HFFc6 (cell line): ENCODE measurements at regions not wholly inside any gene's neighbourhood (a gene's known extent, or its start where the extent isn't known, plus 50 kb on each side); places are given as distances from the start of the nearest gene placed in this dataset.

Experiments used
- DNase-seq: peaks from one replicate; pipeline ENCODE4 v3.0.0-alpha.2; 2018
- H3K27ac Mint-ChIP-seq: 2 replicates; pipeline ENCODE4 v1.8.0; 2020; ENCODE audit warnings: mild to moderate bottlenecking, mixed read lengths
- H3K27me3 Mint-ChIP-seq: 2 replicates; pipeline ENCODE4 v1.8.0; 2021; ENCODE audit warnings: mild to moderate bottlenecking, moderate library complexity, mixed read lengths; ENCODE audit not compliant: insufficient read depth
- H3K36me3 Mint-ChIP-seq: 2 replicates; pipeline ENCODE4 v1.8.0; 2021; ENCODE audit warnings: low read depth, mixed read lengths
- H3K4me1 Mint-ChIP-seq: 2 replicates; pipeline ENCODE4 v1.8.0; 2020; ENCODE audit warnings: low read depth, mixed read lengths
- H3K4me3 Mint-ChIP-seq: 2 replicates; pipeline ENCODE4 v1.8.0; 2020; ENCODE audit warnings: mild to moderate bottlenecking, moderate library complexity, mixed read lengths
- H3K9me3 Mint-ChIP-seq: 2 replicates; pipeline ENCODE4 v1.8.0; 2020; ENCODE audit warnings: mild to moderate bottlenecking, mixed read lengths
- TF ChIP-seq, protein P1 (sequence below): fragments of 200-600 bp; sonication (generic); IDR thresholded peaks from 2 replicates; pipeline ENCODE4 v1.5.0; 2021; ENCODE audit warnings: antibody characterized with exemption, mild to moderate bottlenecking

DNA sequence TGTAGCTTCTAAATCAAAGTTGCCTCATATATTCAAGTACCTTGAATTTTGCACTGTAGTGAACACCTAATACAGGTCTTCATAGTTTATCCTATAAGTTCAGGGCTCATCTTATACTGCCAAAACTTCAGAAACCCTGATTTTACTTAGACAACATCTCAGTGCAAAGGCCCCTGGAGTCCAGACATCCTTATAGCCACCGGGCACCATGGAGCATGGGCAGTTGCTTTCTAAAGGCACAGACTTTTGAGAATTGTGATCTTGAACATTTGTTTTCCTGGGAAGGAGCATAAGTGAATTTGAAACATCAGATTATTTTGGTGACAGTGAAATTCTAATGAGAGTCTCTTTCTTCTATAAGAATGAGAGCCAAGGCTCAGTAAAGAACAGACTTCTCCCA lies 292.3 kb downstream of the CYRIA start:
- Mint-ChIP-seq H3K27me3 (no peaks in the 10 kb centered on the region), H3K36me3 (no peaks in the 10 kb centered on the region), H3K9me3 (peaks cover 35% of the 10 kb centered on the region), H3K4me3 (no peak overlapping the region), H3K27ac (no peak overlapping the region), H3K4me1 (no peaks in the 10 kb centered on the region)
- TF ChIP-seq, protein P1, sequence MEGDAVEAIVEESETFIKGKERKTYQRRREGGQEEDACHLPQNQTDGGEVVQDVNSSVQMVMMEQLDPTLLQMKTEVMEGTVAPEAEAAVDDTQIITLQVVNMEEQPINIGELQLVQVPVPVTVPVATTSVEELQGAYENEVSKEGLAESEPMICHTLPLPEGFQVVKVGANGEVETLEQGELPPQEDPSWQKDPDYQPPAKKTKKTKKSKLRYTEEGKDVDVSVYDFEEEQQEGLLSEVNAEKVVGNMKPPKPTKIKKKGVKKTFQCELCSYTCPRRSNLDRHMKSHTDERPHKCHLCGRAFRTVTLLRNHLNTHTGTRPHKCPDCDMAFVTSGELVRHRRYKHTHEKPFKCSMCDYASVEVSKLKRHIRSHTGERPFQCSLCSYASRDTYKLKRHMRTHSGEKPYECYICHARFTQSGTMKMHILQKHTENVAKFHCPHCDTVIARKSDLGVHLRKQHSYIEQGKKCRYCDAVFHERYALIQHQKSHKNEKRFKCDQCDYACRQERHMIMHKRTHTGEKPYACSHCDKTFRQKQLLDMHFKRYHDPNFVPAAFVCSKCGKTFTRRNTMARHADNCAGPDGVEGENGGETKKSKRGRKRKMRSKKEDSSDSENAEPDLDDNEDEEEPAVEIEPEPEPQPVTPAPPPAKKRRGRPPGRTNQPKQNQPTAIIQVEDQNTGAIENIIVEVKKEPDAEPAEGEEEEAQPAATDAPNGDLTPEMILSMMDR, result no peak
- DNase-seq, result no peak

DNA sequence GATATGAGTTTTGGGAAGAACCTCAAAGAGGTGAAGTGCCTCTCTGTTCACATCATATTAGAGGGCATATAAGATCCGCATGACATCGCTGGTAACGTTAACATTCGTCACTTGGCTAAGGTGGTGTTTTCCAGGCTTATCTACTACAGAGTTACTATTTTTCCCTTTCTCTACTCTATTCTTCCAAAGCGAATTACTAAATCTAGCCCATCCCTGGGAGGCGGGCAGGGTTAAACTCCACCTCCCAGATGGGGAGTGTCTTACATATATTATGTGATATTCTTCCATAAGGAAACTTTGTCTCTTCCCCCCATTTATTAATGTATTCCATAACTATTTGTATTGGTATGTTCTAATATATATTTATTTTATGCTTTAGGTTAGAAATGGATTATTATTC lies 293.9 kb downstream of the CYRIA start:
- H3K27ac Mint-ChIP-seq, result no peak overlapping the region
- H3K4me3 Mint-ChIP-seq, result no peak overlapping the region
- H3K36me3 Mint-ChIP-seq, result no peaks in the 10 kb centered on the region
- H3K9me3 Mint-ChIP-seq, result peaks cover 23% of the 10 kb centered on the region
- H3K4me1 Mint-ChIP-seq, result no peaks in the 10 kb centered on the region
- H3K27me3 Mint-ChIP-seq, result no peaks in the 10 kb centered on the region
- no peak for DNase-seq
- TF ChIP-seq, protein P1, result no peak

DNA sequence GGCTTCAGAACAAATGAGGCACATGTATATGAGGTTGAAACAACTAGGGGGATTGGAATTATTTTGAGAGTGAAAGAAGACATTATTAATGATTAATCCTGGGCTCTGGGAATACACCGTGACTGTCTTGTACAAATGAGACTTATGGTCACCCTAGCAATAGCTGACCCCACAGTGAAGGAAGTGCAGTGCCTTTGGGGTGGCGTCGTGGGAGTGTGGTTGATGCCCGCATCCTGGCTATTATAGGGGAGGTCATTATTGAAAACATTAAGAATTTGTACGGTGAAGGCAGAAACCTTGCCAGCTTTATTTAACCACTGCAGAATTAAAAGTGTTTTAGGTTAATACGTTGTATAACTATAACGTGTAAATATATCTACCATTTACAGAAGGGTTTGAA lies 296.7 kb downstream of the CYRIA start:
- H3K27me3 Mint-ChIP-seq, result no peaks in the 10 kb centered on the region
- TF ChIP-seq, protein P1, result no peak
- no peaks in the 10 kb centered on the region for H3K4me1 Mint-ChIP-seq
- H3K9me3 Mint-ChIP-seq, result peaks cover 18% of the 10 kb centered on the region
- H3K27ac Mint-ChIP-seq, result no peak overlapping the region
- DNase-seq, result no peak
- H3K36me3 Mint-ChIP-seq, result no peaks in the 10 kb centered on the region
- H3K4me3 Mint-ChIP-seq, result no peak overlapping the region

DNA sequence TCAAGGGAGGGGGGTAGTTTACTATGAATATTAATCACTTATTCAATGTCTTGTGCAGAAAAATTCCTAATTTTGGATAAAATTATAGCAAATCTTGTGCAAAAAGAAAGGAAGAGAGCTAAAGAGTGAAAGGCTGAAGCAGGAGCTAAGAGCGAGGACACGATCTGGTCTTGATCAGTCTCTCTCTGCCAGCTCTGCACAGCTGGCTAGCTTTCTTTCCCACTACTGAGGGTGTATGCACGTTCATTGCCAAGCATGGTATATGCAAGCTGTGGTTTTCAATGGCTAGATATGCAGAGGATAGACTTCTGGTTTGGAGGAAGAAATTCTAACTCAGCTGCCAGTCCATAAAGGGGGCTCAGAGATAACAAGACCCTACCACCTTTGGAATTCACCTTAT lies 297.3 kb downstream of the CYRIA start:
- no peak overlapping the region for H3K27ac Mint-ChIP-seq

DNA sequence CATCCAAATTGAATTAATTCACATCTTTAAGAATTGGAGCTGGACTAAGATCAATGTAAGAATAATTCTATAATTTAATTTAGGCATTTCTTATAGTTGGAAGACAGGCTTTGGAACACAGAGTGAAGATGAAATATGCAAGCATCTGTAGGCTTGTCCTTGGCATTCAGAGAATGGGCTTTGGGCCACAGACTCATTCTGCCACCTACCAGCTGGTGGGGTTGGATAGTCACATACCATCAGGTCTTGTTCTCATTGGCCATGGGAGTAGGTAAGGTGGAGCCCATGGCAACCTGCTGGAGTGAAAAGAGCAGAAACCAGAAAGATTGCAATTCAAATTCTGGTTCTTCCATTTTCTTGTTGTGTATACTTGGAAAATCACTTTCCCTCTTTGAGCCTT lies 300.3 kb downstream of the CYRIA start:
- H3K36me3 Mint-ChIP-seq, result no peaks in the 10 kb centered on the region
- peaks cover 25% of the 10 kb centered on the region for H3K9me3 Mint-ChIP-seq
- DNase-seq, result no peak
- TF ChIP-seq, protein P1, result no peak
- H3K27me3 Mint-ChIP-seq, result no peaks in the 10 kb centered on the region
- no peak overlapping the region for H3K4me3 Mint-ChIP-seq
- H3K4me1 Mint-ChIP-seq, result no peaks in the 10 kb centered on the region
- no peak overlapping the region for H3K27ac Mint-ChIP-seq

More for the DNA sequence above, 297.3 kb downstream of the CYRIA start:
- TF ChIP-seq, protein P1, result no peak
- peaks cover 22% of the 10 kb centered on the region for H3K9me3 Mint-ChIP-seq
- H3K4me1 Mint-ChIP-seq, result no peaks in the 10 kb centered on the region
- H3K36me3 Mint-ChIP-seq, result no peaks in the 10 kb centered on the region
- H3K4me3 Mint-ChIP-seq, result no peak overlapping the region
- DNase-seq, result no peak
- H3K27me3 Mint-ChIP-seq, result no peaks in the 10 kb centered on the region

DNA sequence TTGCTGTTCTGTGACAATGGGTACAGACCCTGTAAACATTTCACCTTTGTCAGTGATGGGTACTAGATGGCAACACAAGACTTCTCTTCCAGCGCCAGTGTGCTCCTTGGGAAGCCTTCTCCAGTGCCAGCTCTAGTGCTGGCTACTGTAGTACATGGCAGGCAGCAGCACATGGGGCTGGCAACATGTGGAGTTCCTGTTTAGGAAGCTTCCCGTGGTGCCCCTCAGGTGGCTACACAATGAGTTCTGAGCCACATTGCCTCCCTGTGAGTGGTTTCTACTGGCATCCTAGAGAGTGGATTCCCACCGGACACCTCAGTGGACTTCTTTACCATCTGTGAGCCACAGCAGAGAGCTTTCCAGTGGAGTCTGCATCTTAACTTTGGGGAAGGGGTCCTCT lies 302.1 kb downstream of the CYRIA start:
- H3K27ac Mint-ChIP-seq, result no peak overlapping the region
- H3K4me1 Mint-ChIP-seq, result no peaks in the 10 kb centered on the region
- DNase-seq, result no peak
- H3K9me3 Mint-ChIP-seq, result peaks cover 41% of the 10 kb centered on the region
- H3K36me3 Mint-ChIP-seq, result no peaks in the 10 kb centered on the region
- no peak overlapping the region for H3K4me3 Mint-ChIP-seq
- TF ChIP-seq, protein P1, result no peak
- no peaks in the 10 kb centered on the region for H3K27me3 Mint-ChIP-seq
